Renal cortex interstitium (tissue), 11 donors: ENCODE measurements at regions not wholly inside any gene's neighbourhood (a gene's known extent, or its start where the extent isn't known, plus 50 kb on each side); places are given as distances from the start of the nearest gene placed in this dataset.

Source experiments
- DNase-seq, 11 donors: peaks; one replicate each; pipeline ENCODE4 v3.0.0-alpha.2; 2013; ENCODE audit warnings: low read depth in 9 of 11, low spot score in 4 of 11; ENCODE audit errors: extremely low read depth in 1 of 11

- DNase-seq = no peak
Measured at GRCh38 chr5:133789428-133789827, 177.1 kb upstream of the FSTL4 start.

- DNase-seq = no peak
Measured at GRCh38 chr5:133788121-133788520, 175.8 kb upstream of the FSTL4 start.

GRCh38 chr5:133786420-133786819 lies 174.1 kb upstream of the FSTL4 start:
- no peak for DNase-seq

DNA sequence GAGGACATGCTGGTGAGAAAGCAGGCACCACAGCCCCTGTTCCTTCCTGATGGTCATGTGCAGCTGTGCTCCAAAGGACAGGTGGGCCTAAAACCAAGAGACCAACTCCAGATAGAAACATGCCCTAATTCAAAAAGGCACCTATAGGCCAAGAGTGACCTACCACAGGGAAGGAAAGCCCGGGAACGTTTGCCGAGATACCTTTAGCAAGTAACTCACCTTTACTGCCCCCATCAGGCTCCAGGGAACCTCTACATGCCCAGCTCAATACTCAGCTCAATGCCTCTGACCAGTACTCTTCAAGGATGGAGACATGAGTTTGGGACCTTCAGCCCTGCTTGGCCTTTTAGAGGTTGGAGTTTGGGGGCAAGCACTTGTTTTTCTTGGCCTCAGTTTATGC lies 172.8 kb upstream of the FSTL4 start:
- no peak for DNase-seq

- no peak for DNase-seq
Measured at GRCh38 chr5:133783481-133783880, 171.1 kb upstream of the FSTL4 start.

GRCh38 chr5:133782736-133783135 lies 170.4 kb upstream of the FSTL4 start:
- no peak for DNase-seq

DNA sequence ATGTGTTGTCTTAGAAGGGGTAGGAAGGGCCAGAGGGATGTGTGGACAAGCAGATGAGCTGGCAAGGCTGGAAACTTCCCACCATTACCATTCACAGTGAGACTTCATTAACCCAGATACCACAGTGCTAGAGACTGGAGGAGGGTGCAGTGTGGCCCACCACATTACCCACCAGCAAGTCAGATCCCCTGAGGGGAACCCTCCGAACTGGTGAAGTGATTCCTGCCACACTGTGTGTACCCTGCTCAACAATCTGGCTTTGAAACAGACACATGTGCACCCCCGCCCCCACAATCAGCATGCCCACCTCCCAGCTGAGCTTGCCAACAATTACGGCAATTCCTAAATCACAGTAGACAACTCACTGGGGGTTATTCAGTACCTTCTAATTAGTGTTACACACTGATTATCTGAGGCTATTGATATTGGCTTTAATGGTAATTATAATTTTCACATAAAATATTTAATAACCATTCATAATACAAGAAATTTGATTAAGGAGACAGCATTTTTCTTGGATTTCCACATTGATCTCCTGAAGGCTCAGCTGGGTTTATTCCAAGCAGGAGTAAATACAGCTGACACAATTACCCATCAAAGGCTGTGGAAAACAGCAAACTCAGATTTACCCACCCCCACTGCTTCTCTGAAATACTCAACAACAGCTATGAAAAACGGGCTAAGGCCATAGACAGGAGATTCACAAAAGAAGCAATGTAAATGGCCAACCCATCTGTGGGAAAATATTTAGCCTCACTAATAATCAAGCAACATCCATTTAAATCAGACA lies 169.3 kb upstream of the FSTL4 start:
- DNase-seq = no peak

- DNase-seq = no peak
Measured at GRCh38 chr5:133780619-133781280, 168.4 kb upstream of the FSTL4 start.

GRCh38 chr5:133779828-133780475 lies 167.6 kb upstream of the FSTL4 start:
- no peak for DNase-seq

GRCh38 chr5:133778636-133779035 lies 166.3 kb upstream of the FSTL4 start:
- DNase-seq = no peak

- no peak for DNase-seq
Measured at GRCh38 chr5:133777951-133778350, 165.6 kb upstream of the FSTL4 start.

DNA sequence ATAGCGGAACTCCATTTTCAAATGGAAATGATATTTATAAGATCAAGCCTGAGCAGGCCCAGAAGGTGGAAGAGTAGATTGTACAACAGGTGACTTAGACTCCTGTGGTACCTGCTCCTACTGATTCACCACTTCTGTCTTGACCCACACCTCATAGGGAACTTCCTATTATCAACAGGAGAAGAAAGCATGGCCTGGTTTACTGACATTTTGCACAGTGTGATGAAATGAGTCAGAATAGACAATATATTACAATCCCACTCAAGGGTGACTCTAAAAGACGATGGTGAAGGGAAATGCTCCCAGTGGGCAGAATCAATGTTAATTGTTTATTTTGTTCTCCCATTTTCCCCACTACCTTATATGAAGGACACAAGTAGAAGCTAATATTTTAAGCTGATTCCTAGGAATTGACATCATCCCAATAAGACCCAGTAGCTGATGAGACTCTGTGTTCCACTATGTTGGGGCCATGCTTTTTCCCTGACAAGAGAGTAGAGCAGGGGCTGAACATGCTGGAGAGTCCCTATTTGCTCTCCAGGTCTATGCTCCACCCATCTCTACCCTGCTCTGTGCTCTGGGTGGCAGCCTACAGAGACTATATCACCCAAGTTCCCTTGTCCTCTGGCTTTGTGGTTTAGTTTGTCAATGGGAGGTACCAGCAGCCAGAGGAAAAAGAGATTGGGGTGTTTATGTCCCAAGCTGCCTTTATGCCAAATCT lies 163.4 kb upstream of the FSTL4 start:
- no peak for DNase-seq

DNA sequence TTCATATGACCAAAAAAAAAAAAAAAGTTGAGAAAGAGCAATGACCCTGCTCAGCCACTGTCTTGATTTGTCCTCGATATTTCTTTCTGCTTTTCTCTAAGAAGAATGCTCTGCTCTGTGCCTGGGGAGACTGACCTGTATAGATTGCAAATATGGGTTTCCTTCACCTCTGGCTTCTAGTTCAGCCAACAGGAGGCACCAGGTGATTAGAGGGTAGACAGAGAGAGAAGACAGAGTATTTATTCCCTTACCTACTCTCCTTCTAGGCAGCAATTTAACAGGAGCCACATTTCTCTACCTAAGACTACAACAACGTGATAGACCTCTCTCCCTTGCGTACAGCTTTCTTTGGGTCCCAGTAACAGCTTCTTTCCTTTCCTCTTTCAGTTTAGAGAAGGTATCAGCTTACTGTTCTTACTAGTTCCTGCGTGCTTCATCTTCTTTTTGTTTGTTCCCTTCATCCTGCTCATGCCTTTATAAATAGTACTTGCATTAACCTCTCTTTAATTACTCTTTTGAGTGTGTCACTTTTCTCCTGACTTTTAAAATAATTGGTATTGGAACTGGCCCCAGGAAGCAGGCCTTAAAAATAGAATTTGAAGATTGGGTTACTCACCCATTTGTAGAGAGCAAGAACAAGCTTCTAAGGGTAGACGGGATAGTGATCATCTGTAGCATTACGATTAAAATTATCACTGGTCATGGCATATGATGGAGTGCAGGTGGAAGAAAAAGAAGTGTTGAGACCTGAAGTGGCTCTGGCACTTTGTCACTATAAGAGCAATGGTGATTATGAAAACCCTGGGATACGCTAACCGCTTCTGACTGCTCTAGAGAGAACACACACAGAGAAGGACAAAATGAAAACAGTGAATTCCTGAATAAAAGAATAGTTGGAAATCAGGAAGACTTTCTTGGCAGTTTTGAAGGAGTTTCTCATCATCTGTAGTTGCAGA lies 161.2 kb upstream of the FSTL4 start:
- DNase-seq = no peak

- no peak for DNase-seq
Measured at GRCh38 chr5:133769842-133770241, 157.5 kb upstream of the FSTL4 start.

GRCh38 chr5:133763744-133764143 lies 151.4 kb upstream of the FSTL4 start:
- no peak for DNase-seq

DNA sequence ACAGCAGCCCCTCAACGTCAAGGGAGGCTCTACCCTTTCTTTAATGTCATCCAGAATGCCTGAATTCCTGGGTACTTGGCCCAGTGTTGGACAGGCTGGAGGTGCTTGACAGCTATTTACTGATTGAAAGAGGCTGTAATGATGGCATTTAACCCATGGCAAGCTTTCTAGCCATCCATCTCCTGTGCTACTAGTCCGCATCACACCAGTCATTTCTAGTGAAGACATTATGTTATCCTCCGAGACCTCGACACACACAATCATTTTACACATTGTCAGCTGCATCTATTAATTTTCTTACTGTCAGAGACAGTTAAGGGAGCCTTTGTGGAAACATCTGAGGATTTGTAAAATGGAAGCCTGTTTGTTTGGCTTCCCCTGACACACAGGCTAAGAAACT lies 149.3 kb upstream of the FSTL4 start:
- DNase-seq = no peak

DNA sequence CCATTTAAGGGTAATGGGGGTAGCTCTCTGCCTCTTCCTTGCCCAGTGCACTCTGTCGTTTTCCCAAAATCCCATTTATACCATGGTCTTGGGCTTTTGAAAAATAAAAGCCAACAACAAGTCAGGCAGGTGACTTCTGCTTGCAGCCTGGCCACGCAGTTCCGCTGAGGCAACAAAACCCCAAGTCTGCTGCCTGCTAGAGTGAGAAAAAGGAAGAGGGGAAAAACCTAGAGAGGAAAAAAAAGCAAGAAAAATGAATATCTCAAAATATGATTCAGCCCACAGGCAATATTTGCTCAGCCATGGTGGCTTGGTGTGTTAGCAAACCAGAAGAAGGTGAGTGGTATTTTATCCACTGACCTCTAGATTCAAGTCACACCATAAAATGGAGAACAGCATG lies 148.2 kb upstream of the FSTL4 start:
- DNase-seq = no peak

DNA sequence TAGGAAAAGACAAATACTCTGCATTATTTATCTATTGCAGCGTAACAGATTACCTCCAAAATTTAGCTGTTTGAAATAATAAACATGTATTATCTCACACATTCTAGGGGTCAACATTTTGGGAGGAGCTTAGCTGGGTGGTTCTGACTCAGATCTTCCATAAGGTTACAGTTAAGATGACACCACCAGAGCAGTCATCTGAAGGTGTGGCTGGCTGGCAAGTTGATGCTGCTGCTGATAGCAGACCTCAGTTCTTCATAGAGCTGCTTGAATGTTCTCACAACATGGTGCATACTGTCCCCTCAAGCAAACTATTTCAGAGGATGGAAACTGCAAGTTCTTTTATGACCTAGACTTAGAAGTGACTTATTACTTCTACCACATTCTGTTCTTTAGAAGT lies 146.3 kb upstream of the FSTL4 start:
- no peak for DNase-seq
